H9 (cell line): ENCODE measurements at regions not wholly inside any gene's neighbourhood (a gene's known extent, or its start where the extent isn't known, plus 50 kb on each side); places are given as distances from the start of the nearest gene placed in this dataset.

Experiments
- DNase-seq: peaks from one replicate; pipeline ENCODE4 v3.0.0-alpha.2; 2017
- H2AFZ ChIP-seq: one replicate; pipeline ENCODE4 v1.6.1; 2013; ENCODE audit warnings: mild to moderate bottlenecking, low read length, control low read depth, moderate library complexity
- H2AK5ac ChIP-seq: 2 replicates; pipeline ENCODE4 v1.6.1; 2013; ENCODE audit warnings: low read length, control low read depth, mixed read lengths; ENCODE audit not compliant: insufficient read length
- H2BK120ac ChIP-seq: one replicate; pipeline ENCODE4 v1.6.1; 2013; ENCODE audit warnings: low read depth, mild to moderate bottlenecking, low read length, control low read depth, inconsistent platforms; ENCODE audit not compliant: poor library complexity, severe bottlenecking
- H2BK12ac ChIP-seq: 2 replicates; pipeline ENCODE4 v1.6.1; 2013; ENCODE audit warnings: low read length, control low read depth, mixed read lengths, low read depth; ENCODE audit not compliant: insufficient read length
- H2BK15ac ChIP-seq: 2 replicates; pipeline ENCODE4 v1.6.1; 2013; ENCODE audit warnings: low read depth, low read length, control low read depth
- H2BK20ac ChIP-seq: one replicate; pipeline ENCODE4 v1.6.1; 2013; ENCODE audit warnings: low read depth, mild to moderate bottlenecking, low read length, control low read depth, inconsistent platforms; ENCODE audit not compliant: poor library complexity, severe bottlenecking
- H2BK5ac ChIP-seq: 2 replicates; pipeline ENCODE4 v1.6.1; 2013; ENCODE audit warnings: low read length, control low read depth, mixed read lengths; ENCODE audit not compliant: insufficient read length
- H3K14ac ChIP-seq: 2 replicates; pipeline ENCODE4 v1.6.1; 2013; ENCODE audit warnings: low read length, control low read depth; ENCODE audit not compliant: insufficient read depth
- H3K18ac ChIP-seq: 2 replicates; pipeline ENCODE4 v1.6.1; 2013; ENCODE audit warnings: low read depth, mild to moderate bottlenecking, mixed read lengths, low read length, control low read depth; ENCODE audit not compliant: insufficient read length
- H3K23ac ChIP-seq: 2 replicates; pipeline ENCODE4 v1.6.1; 2013; ENCODE audit warnings: low read length, control low read depth, mixed read lengths, low read depth; ENCODE audit not compliant: insufficient read length
- H3K23me2 ChIP-seq: 2 replicates; pipeline ENCODE4 v1.6.1; 2013; ENCODE audit warnings: low read depth, mild to moderate bottlenecking, mixed read lengths, low read length, control low read depth; ENCODE audit not compliant: insufficient read length, poor library complexity, severe bottlenecking
- H3K27ac ChIP-seq: 2 replicates; pipeline ENCODE4 v1.5.1; 2013; ENCODE audit warnings: low read length, control low read depth, mixed read lengths, low read depth; ENCODE audit not compliant: insufficient read length
- H3K27me3 ChIP-seq: 2 replicates; pipeline ENCODE4 v1.6.1; 2013; ENCODE audit warnings: low read length, control low read depth, inconsistent platforms; ENCODE audit not compliant: insufficient read depth
- H3K4ac ChIP-seq: 2 replicates; pipeline ENCODE4 v1.6.1; 2013; ENCODE audit warnings: low read depth, mild to moderate bottlenecking, control low read depth, inconsistent platforms, low read length, moderate library complexity
- H3K4me1 ChIP-seq: 2 replicates; pipeline ENCODE4 v1.6.1; 2013; ENCODE audit warnings: low read length, control low read depth, inconsistent platforms; ENCODE audit not compliant: insufficient read depth
- H3K4me2 ChIP-seq: 2 replicates; pipeline ENCODE4 v1.6.1; 2013; ENCODE audit warnings: low read length, control low read depth, mixed read lengths; ENCODE audit not compliant: insufficient read length, insufficient read depth
- H3K56ac ChIP-seq: 2 replicates; pipeline ENCODE4 v1.6.1; 2013; ENCODE audit warnings: low read depth, mild to moderate bottlenecking, mixed read lengths, low read length, control low read depth; ENCODE audit not compliant: insufficient read length
- H3K79me1 ChIP-seq: 2 replicates; pipeline ENCODE4 v1.6.1; 2013; ENCODE audit warnings: low read depth, mild to moderate bottlenecking, moderate library complexity, low read length, control low read depth, inconsistent platforms; ENCODE audit not compliant: insufficient read depth, poor library complexity, severe bottlenecking
- H3K79me2 ChIP-seq: 2 replicates; pipeline ENCODE4 v1.6.1; 2013; ENCODE audit warnings: low read length, control low read depth, inconsistent platforms; ENCODE audit not compliant: insufficient read depth
- H3K9ac ChIP-seq: 2 replicates; pipeline ENCODE4 v1.6.1; 2013; ENCODE audit warnings: low read length, control low read depth, mixed read lengths; ENCODE audit not compliant: insufficient read length; ENCODE audit errors: extremely low read depth
- H3K9me3 ChIP-seq: one replicate; pipeline ENCODE4 v1.6.1; 2013; ENCODE audit warnings: low read depth, low read length, inconsistent platforms; ENCODE audit not compliant: control insufficient read depth
- H3T11ph ChIP-seq: one replicate; pipeline ENCODE4 v1.6.1; 2013; ENCODE audit warnings: mild to moderate bottlenecking, low read length, control low read depth, inconsistent platforms
- H4K20me1 ChIP-seq: one replicate; pipeline ENCODE4 v1.6.1; 2013; ENCODE audit not compliant: control insufficient read depth, insufficient read length, insufficient read depth
- H4K5ac ChIP-seq: 2 replicates; pipeline ENCODE4 v1.6.1; 2013; ENCODE audit warnings: low read depth, mild to moderate bottlenecking, mixed read lengths, low read length, control low read depth; ENCODE audit not compliant: insufficient read length
- H4K8ac ChIP-seq: replicated peaks from 2 replicates; pipeline ENCODE4 v1.6.1; 2013; ENCODE audit warnings: low read length, control low read depth, mixed read lengths, low read depth; ENCODE audit not compliant: insufficient read length
- H4K91ac ChIP-seq: 2 replicates; pipeline ENCODE4 v1.6.1; 2013; ENCODE audit warnings: low read depth, mild to moderate bottlenecking, moderate library complexity, mixed read lengths, low read length, control low read depth; ENCODE audit not compliant: insufficient read length
- H3K27ac Mint-ChIP-seq, 3 experiments: 2 replicates in 2 of 3; 3 replicates in 1 of 3; pipeline ENCODE4 v1.8.0; 2020 to 2021; ENCODE audit warnings: mixed read lengths in 3 of 3, mild to moderate bottlenecking in 1 of 3, moderate library complexity in 1 of 3
- H3K27me3 Mint-ChIP-seq: 2 replicates; pipeline ENCODE4 v1.8.0; 2021; ENCODE audit warnings: low read depth, mild to moderate bottlenecking, moderate library complexity, mixed read lengths
- H3K36me3 Mint-ChIP-seq, 3 experiments: 2 replicates in 2 of 3; 3 replicates in 1 of 3; pipeline ENCODE4 v1.8.0; 2020 to 2021; ENCODE audit warnings: low read depth in 3 of 3, mixed read lengths in 3 of 3; ENCODE audit not compliant: insufficient read depth in 1 of 3
- H3K4me1 Mint-ChIP-seq, 2 experiments: 2 replicates each; pipeline ENCODE4 v1.8.0; 2020; ENCODE audit warnings: mixed read lengths in 2 of 2
- H3K4me3 Mint-ChIP-seq, 2 experiments: 2 replicates in 1 of 2; 3 replicates in 1 of 2; pipeline ENCODE4 v1.8.0; 2020 to 2021; ENCODE audit warnings: mild to moderate bottlenecking in 2 of 2, mixed read lengths in 2 of 2, moderate library complexity in 1 of 2
- H3K9me3 Mint-ChIP-seq, 2 experiments: 2 replicates in 1 of 2; 3 replicates in 1 of 2; pipeline ENCODE4 v1.8.0; 2020; ENCODE audit warnings: mild to moderate bottlenecking in 2 of 2, mixed read lengths in 2 of 2, moderate library complexity in 1 of 2
- CTCF ChIP-seq: fragments of 200-600 bp; sonication (generic); conservative IDR thresholded peaks from 3 replicates; pipeline ENCODE4 v1.8.0; 2021; ENCODE audit warnings: antibody characterized with exemption, mild to moderate bottlenecking
- WGBS: extraction: QIAGEN DNeasy Blood & Tissue Kit; methylation state at CpG from one replicate; pipeline ENCODE4 v1.1.7; 2013; ENCODE audit warnings: missing lambda C conversion rate, low lambda C conversion rate, mixed read lengths; ENCODE audit not compliant: insufficient read length; ENCODE audit errors: extremely low coverage; 5-methylcytosine and 5-hydroxymethylcytosine counted together

GRCh38 chr1:244116946-244117345, 65.9 kb downstream of the ZBTB18 start:
- Histone ChIP-seq H3K27ac (no peak overlapping the region), H4K20me1 (no peaks in the 10 kb centered on the region), H2BK20ac (no peak overlapping the region), H3K27me3 (no peaks in the 10 kb centered on the region), H4K91ac (no peak overlapping the region), H3K4me2 (no peak overlapping the region), H3K18ac (no peak overlapping the region), H4K5ac (no peak overlapping the region), H2BK120ac (no peak overlapping the region), H3K4ac (no peak overlapping the region), H3K56ac (no peak overlapping the region), H3K9ac (no peak overlapping the region), H2BK15ac (no peak overlapping the region), H3K4me1 (no peaks in the 10 kb centered on the region), H3K14ac (no peak overlapping the region), H3T11ph (no peak overlapping the region), H4K8ac (no peak overlapping the region), H3K79me1 (no peaks in the 10 kb centered on the region), H3K23me2 (no peaks in the 10 kb centered on the region), H3K9me3 (no peaks in the 10 kb centered on the region), H2AK5ac (no peak overlapping the region), H2BK12ac (no peak overlapping the region), H3K79me2 (no peaks in the 10 kb centered on the region), H3K23ac (no peak overlapping the region), H2BK5ac (no peak overlapping the region), H2AFZ (no peak overlapping the region)
- Mint-ChIP-seq H3K4me3 (no peak overlapping the region), H3K36me3 (peaks cover 0 to 10% (median 0%) of the 10 kb centered on the region in 3 experiments; a peak in 2 of 7 replicates), H3K27ac (no peak overlapping the region), H3K4me1 (peaks cover 12% of the 10 kb centered on the region in 2 experiments), H3K27me3 (peaks cover 2% of the 10 kb centered on the region; the same call in 1 of the 2 replicates), H3K9me3 (peaks cover 4% of the 10 kb centered on the region in 2 experiments; a peak in 4 of 5 replicates)
- no peak for TF ChIP-seq CTCF
- 100% methylated on average over 1 of the region's 3 CpGs for WGBS
- DNase-seq, result no peak
